Mesenteric fat pad (tissue), 1 donor: ENCODE measurements at regions not wholly inside any gene's neighbourhood (a gene's known extent, or its start where the extent isn't known, plus 50 kb on each side); places are given as distances from the start of the nearest gene placed in this dataset. TPM values are rescaled to one million over a fixed set of nuclear protein-coding genes. Genes with fewer than 3 reads are reported as not detected.
"Not testable (repeated sequence)": the region's sequence is repeated elsewhere in the genome, so short reads cannot be mapped to it uniquely, and the experiment has no call there.

Source experiments
- DNase-seq: peaks from one replicate; pipeline ENCODE4 v3.0.0-alpha.2; 2020; ENCODE audit warnings: low spot score
- microRNA-seq: library from miRNA; unstranded; fragments of <30 nt; microRNA quantifications from one replicate; pipeline ENCODE4 v1.2.0, GENCODE V29; 2020; ENCODE audit warnings: borderline number of aligned reads
- donor health status: DM: yes; HTN: yes; CAD: no.

- DNase-seq, result peak; percentile 74
Measured at GRCh38 chr17:64728041-64728695, 66.1 kb upstream of the SMURF2 start.

DNA sequence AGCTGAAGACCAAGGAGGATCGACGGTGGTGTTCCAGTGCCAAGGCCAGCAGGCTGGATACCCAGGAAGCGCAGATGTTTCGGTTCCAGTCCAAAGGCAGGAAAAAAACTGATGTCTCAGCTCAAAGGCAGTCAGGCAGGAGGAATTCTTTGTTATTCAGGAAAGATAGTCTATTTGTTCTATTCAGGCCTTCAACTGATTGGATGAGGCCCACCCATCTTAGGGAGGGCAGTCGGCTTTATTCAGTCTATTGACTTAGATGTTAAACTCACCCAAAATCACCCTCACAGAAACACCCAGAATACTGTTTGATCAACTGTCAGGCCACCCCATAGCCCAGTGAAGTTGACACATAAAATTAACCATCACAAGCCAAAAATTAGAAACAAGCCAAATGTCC is 63.9 kb upstream of the SMURF2 start:
- DNase-seq, result not testable (repeated sequence)

- not testable (repeated sequence) for DNase-seq
Measured at GRCh38 chr17:64724246-64724645, 62.1 kb upstream of the SMURF2 start.

DNA sequence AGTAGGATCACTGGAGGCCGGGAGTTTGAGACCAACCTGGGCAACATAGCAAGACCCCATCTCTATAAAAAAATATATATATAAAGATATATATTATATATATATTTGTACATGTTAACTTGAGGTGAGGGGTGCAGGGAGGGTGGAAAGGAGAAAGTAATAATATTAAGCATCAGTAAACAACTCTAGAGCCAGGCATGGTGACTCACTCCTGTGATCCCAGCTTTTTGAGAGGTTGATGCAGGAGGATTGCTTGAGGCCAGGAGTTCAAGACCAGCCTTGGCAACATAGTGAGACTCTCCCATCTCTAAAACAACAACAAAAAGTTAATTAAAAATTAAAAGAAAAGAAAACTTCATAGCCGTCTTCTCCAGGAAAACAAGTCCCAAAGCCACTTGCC is 61.7 kb upstream of the SMURF2 start:
- no peak for DNase-seq

- DNase-seq, result not testable (repeated sequence)
Measured at GRCh38 chr17:64721556-64721955, 59.4 kb upstream of the SMURF2 start.

DNA sequence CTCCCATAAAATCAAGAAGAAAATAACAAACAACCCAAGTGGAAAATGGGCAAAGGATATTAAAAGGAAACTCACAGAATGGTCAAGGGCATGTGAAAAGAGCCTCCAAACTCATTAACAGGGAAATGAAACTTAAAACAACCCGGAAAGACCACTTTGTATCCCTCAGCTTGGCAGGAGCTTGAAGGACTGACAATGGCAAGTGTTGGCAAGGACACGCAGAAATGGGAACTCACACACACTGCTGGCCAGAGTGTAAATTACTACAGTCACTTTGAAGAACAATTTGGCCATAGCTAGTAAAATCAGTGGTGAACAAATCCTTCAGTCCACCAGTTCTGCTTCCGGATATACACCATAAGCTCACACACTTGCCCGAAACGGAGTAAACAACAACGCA is 58.1 kb upstream of the SMURF2 start:
- DNase-seq, result not testable (repeated sequence)

DNA sequence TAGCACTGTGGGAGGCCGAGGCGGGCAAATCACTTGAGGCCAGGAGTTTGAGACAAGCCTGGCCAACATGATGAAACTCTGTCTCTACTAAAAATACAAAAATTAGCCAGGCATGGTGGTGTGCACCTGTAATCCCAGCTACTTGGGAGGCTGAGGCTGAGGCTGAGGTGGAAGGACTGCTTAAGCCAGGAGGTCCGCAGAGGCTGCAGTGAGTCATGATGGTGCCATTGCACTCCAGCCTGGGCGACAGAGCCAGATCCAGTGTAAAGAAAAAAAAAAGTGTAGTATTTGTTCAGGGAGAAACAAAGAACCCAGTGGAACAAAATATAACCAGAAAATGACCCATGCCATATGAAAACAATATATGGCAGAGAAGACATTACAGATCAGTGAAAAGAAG is 57.4 kb upstream of the SMURF2 start:
- not testable (repeated sequence) for DNase-seq

DNA sequence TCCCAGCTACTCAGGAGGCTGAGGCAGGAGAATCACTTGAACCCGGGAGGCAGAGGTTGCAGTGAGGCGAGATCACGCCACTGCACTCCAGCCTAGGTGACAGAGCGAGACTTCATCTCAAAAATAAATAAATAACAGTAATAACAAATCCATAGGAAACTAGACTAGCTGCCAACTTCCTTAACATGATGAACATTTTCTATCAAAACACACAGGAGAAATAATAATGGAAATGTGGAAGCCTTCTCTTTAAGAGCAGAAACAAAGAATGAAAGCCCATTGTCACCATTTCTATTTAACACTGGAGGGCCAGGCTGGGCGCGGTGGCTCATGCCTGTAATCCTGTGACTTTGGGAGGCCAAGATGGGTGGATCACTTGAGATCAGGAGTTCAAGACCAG is 56.7 kb upstream of the SMURF2 start:
- DNase-seq, result not testable (repeated sequence)

DNA sequence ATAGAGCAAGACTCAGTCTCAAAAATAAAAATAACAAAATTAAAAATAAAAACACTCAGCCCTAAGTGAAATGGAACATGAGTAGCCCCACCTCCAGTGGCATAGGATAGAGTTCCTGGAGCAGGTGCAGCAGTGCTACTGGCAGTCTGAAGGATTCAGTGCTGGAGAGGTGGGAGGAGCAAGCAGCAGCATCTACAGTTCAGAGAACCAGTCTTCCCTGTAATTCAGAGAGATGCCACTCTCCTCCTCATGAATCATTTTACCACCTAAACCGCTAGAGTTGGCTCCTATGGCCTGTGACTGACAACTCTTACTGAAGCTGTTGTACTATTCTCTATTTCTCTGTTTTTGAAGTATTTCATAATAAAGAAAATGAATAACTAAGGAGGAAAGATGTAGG is 56.0 kb upstream of the SMURF2 start:
- DNase-seq, result no peak

DNA sequence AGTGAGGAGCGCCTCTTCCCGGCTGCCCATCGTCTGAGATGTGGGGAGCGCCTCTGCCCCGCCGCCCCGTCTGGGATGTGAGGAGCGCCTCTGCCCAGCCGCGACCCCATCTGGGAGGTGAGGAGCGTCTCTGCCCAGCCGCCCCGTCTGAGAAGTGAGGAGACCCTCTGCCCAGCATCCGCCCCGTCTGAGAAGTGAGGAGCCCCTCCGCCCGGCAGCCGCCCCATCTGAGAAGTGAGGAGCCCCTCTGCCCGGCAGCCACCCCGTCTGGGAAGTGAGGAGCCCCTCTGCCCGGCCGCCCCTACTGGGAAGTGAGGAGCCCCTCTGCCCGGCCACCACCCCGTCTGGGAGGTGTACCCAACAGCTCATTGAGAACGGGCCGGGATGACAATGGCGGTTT is 54.4 kb upstream of the SMURF2 start:
- not testable (repeated sequence) for DNase-seq

DNA sequence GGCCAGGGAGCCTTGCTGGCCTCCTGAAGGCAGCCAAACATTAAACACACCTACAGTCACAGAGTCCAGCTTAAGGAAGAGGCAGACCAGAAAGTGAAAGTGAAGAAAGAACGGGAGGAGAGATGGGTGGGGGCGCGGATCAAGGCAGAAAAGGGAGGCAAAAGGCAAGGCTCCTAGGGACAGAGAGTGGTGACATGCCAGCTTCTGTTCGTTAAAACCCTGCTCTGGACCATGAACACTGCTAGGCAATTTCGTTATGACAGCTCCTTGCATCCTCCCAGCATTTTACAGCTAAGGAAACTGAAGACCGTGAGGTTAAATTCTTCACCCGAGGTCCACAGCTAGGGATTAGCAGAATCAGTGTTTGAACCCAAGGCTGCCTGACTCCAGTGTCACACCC is 51.7 kb upstream of the SMURF2 start:
- not testable (repeated sequence) for DNase-seq

DNA sequence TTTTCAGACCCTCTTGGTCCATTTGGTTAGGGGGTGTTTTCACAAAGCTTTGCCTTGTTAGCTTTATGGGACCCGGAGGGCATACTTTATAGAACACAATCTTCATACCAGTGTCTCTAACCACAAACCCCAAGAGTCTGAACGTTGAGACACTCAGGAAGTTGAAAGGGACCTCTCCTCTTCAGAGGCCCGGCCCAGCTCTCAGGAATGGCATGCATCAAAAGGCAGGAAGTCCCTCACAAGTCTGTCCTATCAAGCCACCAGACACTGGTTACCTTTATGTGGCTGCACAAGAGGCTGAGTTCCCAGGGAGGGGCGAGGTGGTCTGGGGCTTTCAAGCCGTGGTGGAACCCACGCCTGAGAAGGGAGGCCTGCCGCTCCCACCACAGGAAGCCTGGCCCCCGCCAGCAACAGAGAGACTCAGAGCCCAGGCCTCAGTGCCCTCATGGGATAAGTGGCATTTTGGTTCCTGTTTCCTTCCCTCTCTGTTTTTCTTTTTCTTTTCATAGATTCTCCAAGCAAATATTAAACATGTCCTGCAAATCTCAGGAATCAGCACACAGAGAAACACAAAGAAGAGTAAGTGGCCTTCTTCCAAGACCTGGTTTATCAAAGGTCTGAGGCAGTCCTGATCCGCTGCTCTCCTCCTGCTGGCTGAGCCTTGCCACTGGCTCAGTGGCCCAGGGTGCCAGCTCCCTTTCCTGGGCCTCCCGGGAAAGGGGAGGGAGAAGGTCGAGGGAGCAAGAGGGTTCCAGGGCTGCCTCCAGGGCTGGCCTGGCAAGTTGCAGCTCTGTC is 50.6 kb upstream of the SMURF2 start:
- not testable (repeated sequence) for DNase-seq

Small RNAs in the stretch of these regions (microRNA-seq; reads per million reads assigned to microRNA genes)
- not detected for gene MIR6080
